ENCODE measurements at regions not wholly inside any gene's neighbourhood (a gene's known extent, or its start where the extent isn't known, plus 50 kb on each side); places are given as distances from the start of the nearest gene placed in this dataset.
"Not testable (repeated sequence)": the region's sequence is repeated elsewhere in the genome, so short reads cannot be mapped to it uniquely, and the experiment has no call there.

DNA sequence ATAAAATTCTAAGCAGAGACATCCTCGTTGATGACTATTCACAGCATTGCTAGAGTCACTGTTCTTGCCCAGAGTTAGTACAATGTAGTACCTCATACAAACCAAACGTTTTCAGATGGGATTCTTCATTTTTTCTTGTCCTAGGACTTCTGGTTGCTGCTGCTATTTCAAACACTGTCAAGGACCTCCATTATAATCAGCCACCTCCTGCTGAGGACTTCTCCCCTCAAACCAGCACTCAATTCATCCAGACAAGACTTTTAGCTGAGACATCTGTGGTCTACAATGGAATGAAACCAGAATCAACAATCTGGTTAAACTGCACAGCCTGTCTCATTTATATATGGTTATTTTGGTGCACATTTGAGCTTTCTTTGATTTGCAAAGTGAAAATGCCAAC is 1008.8 kb downstream of the STPG2 start:
- DNase-seq = no peak

DNA sequence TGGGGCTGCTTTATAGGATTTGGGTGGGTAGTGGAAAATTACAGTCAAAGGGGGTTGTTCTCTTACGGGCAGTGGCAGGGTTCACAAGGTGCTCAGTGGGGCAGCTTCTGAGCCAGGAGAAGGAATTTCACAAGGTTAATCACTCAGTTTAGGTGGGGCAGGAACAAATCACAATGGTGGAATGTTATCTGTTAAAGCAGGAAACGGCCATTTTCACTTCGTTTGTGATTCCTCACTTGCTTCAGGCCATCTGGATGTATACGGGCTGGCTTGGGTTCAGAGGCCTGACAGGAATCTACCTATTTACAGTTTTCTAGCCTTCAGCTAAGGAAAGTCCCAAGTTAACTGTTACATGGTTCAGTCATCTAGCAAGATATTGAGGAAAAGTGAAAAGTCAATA is 1003.5 kb downstream of the STPG2 start:
- DNase-seq = no peak

DNA sequence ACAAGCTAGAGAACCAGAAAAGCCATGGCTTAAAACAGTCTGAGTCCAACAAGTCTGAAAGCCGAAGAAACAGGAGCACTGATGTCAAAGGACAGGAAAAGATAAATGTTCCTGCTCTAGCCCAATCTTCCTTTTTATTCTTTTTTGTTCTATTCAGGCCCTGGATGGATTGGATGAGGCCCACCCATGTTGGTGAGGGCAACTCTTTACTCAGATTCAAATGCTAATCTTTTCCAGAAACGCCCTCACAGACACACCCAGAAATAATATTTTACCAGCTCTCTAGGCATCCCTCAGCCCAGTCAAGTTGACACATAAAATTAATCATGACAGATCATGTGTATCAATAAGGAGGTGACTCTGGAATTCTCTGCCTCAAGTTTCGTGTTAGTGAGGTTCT is 1002.7 kb downstream of the STPG2 start:
- DNase-seq = no peak

DNA sequence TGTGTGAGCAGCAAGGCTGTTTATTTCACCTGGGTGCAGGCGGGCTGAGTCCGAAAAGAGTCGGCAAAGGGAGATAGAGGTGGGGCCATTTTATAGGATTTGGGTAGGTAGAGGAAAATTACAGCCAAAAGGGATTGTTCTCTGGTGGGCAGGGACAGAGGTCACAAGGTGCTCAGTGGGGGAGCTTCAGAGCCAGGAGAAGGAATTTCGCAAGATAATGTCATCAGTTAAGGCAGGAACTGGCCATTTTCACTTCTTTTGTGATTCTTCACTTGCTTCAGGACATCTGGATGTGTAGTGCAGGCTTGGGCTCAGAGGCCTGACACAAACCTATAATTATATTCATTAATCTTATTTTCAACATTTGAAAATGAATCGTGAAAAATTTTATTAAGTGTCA is 1001.9 kb downstream of the STPG2 start:
- DNase-seq = not testable (repeated sequence)

DNA sequence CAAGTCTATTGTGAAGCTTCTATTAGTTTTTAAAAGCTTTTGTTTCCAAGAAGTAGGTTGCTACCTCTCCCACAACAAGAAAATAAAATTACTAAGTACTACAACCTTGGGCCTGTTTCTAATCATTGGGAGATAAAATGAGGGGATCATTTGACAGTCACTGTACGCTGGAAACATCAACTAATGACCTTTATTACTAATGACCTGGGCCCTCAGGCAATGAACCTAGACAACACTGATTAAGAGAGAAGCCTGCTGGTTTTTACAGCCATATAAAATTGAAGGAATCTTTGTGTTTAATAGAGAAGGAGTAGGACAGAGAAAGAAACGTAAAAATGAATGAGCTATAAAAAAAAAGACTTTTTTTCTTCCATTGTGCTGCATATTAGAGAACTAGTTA is 1000.9 kb downstream of the STPG2 start:
- DNase-seq = no peak

DNA sequence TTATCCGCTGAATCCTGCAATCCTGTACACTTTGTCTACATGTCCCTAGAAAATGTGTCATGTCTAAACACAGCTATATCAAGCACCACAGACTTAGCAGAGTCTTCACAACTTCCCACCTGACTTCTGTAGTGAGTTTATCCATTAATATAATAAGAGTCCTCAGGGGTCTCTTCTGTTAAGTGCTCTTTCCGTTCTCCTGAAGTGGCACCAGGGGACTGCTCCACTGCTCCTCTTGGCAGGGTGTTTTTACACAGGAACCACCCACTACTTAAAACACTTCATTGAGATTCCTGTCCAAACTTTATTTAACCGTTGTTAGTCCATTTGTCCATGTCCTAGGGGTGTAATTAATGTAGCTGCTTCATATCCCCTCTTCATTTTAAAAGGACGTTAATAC is 1000.4 kb downstream of the STPG2 start:
- DNase-seq = no peak

DNA sequence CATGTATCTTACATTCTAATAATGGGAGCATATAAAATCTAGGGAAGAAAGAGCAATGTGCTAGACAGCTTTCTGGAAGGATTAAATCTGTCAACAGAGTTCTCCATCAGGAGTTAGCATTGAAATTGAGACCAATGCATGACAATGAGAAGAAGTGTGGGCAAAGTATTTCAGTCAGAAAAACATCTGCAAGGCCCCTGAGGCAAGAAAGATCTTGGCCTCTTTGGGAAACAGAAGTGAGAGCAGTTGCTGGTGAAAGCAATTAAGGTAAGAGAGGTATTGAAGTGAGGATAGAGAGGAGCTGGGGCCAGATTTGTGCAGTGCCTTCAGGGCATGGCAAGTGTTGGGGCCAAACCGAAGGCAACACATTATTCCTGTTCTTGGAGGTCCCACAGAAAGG is 999.1 kb downstream of the STPG2 start:
- no peak for DNase-seq

DNA sequence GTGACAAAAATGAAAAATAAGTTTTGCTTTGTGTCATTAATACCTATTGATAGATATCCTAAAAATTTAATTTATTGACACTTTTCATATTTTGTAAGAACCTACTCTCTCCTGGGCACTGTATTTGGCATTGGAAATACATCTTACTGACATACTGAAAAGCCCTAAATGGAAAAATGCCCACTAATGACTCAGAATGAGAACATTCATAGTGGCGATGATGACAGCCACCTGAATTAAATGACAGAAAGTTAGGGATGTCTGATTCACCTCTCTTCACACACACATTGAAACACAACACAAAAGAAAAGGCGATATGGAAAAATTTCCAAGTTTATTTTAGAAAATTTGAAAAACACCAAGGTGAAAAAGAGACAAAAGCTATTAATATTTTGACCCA is 992.3 kb downstream of the STPG2 start:
- no peak for DNase-seq

DNA sequence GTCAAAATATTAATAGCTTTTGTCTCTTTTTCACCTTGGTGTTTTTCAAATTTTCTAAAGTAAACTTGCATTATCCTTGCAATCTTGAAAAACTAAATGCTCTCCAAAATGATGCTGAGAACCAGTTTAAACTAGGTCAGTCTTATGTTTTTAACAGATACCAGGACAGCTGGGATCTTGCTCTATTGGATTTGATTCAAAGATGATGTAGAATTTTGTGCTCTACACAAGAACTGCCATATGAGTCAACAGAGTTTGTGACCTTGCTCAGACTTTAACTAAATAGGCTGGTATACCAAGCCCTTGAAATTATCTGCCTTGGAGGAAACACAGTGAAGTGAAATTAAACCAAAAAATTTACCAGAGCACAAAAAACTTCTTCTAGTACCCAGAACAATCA is 991.1 kb downstream of the STPG2 start:
- no peak for DNase-seq

DNA sequence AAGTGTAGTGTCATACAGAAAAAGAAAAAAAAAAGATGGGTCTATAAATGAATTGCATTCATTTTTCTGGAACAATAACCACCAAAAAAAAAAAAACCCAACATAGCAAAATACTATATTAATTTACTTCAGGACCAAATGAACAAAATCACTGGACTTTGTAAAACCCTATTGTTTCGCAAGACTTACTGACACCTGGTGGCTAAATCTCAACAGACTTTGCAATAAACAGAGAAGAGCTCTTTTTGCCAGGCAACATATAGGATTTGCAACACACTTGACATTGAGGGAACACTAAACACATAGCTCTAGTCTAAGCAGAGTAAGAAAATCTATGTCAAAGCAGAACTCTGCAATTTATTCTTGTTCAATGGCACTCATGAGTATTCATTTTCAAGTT is 990.2 kb downstream of the STPG2 start:
- no peak for DNase-seq

DNA sequence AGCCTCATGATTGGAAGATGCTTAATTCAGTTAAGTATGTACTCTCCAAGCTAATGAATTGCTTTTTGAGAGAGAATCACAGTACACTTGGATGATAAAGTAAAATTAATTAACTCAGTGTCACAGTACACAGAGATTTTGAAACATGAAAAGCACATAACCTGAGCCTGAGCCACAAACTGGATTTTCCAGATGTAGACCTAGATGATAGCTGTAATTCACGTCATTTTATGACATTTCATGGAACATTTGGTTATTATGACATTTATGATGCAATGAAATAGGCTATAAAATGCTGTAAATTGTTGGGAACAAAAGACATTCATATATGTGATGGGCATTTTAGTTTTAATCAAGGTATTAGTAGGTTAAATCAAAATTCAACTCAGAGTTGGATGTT is 983.7 kb downstream of the STPG2 start:
- DNase-seq = no peak

DNA sequence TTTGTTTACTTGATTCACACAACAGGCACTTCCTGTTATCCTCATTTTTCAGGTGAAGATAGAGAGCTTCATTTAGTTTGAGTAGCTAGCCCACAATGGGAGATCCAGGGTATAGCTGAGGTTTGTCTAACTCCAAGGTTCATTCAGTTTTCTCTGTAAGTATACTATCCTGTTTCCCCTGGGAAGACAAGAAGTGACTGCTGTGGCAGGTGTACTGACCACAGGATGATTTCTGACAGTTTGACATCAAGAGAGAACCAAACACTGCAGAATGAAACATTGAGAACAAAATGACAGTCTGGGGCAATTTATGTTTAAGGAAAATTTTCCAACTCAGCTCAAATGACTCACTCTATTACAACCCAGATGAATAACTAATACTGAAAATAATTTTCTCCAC is 958.0 kb downstream of the STPG2 start:
- no peak for DNase-seq

DNA sequence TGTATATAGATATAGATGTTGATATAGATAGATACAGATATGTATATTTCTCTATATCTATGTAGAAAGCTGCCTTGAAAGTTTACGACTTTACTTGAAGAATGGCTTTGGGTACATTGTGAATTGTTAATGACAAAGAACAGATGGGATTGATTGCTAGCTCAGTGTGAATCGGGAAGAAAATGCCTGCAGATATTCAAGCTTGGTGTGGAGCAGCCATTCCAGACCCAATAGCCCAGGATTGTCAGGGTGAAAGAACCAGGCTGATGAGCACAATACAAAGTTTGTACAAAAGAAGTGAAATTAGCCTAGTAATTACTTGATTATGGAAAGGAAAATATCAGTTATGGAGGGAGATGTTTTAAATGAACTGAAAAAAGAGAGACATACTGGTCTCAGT is 946.2 kb downstream of the STPG2 start:
- DNase-seq = no peak

DNA sequence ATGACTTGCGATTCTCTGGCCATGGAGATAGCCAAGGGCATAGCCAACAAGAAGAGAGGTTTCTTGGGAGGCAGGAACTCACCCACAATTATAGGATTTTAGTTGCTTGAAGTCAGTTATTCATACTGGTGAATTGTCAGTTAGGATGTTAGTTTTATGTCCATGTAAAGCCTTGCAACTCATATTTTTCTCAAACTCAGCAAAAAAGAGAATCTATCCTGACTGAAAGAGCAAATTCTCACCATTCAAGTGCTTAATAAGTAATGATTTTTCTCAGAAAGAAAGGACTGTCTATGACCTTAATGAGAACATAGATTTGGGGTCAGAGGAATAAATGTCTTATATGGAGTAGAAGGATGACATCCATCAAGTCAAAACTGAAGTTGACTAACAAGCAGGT is 934.5 kb downstream of the STPG2 start:
- DNase-seq = no peak

DNA sequence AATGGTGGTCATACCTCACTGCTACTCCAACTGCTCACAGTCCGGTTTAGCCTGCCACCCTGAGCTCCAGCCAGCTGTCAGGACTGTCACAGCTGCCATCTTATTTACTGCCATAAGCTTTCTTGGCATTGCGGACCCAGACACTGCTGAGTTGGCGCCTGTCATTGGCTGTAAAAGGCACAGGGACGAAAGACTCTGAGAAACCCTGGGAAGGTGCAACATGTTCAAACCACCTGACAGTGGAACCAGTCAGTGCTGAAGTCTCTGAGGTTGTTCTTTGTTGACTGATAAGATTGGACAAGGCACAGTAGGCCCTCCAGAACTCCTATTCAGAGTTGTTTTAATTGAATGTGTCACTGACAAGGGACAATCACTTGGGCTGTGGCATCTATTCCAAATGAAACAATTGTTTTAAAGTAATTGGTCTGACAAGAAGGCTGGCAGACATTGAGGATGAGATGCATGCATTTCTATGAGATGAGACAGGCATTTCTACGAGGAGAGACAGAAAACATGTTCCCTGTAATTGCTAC is 927.8 kb downstream of the STPG2 start:
- no peak for DNase-seq

DNA sequence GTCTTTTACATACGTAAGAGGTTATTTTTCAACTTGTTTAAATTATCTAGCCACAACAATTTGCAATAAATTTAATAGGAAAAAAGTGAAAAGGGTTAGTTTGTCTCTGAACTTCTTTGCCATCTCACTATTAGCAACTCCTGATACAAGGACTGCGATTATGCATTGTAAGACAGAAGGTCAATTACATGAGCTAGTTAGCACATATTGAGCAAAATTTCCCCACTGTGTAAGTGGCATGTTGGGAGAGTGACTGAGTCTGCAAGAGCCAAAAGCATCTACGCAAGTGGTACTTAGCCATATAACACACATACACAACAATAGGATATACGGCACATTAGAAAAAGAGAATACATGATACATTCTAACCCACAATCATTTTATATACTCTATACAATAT is 927.2 kb downstream of the STPG2 start:
- DNase-seq = no peak

DNA sequence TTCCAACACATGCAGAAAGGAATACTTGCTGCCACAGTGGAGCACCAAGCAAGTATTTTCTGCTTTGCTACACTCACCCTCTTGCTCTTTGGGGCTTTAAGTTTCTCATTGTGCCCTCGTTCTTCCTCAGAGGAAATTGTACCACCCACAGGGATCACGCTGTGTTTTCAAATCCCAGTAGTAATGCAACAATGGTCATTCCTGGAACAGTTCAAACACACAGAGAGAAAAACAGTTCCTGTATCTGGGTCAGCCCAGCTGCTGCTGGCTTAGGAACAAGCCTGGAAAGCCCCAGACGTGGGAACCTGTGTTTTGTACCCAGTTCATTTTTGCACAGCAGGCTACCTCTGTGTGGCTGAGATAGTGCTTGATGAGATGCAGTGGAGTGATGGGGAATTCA is 907.8 kb downstream of the STPG2 start:
- DNase-seq = no peak

DNA sequence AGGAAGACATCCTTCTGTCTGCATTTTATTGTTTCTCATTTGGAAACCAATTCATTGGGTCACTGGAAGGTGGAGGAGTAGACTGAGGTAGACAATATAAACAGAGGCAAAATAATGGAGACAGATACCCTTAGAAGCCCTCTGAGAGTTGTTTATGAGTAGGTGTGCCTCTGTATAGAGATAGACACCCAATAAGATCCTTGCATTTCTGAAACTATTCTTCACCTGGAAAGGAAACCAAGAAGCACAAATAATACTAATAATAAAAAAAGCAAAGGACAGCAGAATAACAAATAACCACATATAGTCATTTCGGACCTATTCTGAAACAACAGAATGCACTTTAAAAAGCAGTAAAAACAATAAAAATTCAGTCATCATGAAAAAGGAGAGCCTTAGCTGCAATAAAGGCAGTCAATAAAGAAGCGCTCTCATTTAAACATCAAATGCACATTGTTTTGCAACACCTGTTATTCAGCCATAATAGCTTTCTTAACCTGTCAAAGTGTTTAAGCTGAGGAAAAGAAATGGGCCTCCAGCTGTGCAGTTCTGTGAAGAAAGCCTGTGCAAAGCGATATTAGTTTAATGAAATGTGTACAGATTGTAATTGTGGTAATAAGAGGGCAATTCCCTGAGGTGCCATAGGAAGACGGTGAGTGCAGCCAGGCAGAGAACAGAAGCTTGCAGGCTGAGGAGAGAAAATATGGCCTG is 904.2 kb downstream of the STPG2 start:
- DNase-seq = no peak

DNA sequence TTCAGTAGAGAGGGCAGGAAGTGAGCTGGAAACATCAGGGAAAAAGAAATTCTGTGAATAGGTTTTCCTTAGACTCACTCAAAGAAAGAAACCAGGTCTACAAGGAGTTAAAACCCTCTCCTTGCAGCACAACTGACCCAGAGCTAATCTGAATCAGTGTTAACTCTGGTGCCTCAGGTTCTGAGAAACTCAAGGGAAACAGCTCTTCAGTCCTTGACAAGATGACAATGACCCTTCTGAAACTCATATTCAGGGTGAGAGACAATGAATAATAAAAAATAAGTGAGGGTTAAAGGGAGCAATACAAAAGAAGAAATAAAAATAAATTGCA is 903.6 kb downstream of the STPG2 start:
- DNase-seq = no peak

DNA sequence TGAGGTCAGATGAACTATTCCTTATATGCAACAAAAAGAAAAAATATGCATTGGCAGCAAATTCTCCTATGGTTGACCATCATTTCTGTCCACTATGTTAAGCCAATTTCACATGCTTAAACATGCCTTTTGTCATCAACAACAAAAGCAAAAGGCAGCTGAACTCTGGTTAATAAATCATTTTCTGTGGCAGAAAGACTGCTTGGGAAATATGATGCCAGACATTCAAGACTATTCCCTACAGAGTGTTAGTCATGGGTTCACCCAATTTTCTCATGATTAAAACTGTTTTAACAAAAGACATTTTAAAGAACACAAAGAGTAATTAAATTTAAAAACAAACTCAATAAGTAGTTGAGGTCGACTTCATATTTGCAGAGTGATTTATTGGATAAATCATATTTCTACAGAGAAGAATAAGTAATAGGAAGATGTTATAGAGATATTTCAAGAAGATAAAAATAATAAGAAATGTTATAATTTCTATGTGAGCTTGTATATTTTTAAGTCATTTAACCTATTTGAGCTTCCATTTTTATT is 890.6 kb downstream of the STPG2 start:
- no peak for DNase-seq

DNA sequence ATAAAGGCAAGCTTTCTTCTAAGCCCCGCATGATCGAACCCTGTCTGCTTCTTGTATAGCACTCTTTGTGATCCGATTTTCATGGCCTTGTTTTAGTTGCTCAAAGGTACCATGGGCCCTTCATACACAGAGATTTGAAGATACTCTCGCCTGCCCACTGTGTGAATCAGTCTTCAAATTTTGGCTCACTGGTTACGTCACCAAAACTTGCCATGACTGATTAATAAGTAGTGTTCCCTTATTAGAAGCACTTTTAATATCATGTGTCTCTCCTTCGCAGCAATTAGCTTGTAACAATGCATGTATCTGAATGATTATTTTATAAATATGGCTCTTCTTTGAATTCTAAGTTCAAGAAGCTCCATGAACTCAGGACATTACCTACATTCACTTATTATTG is 880.5 kb downstream of the STPG2 start:
- no peak for DNase-seq

DNA sequence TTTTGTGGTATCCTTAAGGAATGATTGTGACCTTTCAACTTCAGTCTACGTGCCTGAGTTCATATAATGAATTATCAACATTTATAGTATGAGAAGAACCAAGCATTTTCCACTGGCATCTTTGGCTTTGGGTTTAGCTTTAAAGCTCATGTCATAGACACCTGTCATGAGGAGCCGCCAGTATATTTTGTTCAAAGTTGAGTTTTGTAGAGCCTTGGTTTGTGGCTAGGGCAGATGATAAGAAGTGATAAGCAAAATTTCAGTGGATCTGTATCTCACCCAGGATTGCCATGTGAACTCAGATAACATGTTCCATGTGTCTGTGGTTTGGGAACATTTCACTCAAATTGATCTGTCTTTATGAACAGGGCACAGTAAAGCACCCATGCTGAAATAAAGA is 873.2 kb downstream of the STPG2 start:
- DNase-seq = no peak

DNA sequence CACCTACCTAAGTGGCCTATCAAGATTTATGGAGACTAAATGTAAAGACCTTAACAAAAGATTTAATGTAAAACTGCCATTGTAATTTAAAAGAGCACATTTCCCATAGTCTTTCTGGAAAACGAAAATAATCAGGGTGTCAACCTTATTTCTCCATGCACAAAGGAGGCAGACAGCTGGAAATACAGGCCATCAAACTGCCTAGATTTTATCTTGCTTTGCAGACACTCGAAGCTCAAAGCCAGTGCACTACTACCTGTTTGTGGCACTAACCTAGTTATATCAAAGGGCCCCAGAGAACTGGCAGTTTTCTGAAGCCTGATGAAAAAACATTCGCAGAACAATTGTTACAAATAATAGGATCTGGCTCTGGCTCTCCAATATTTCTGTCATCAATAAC is 863.9 kb downstream of the STPG2 start:
- DNase-seq = no peak

DNA sequence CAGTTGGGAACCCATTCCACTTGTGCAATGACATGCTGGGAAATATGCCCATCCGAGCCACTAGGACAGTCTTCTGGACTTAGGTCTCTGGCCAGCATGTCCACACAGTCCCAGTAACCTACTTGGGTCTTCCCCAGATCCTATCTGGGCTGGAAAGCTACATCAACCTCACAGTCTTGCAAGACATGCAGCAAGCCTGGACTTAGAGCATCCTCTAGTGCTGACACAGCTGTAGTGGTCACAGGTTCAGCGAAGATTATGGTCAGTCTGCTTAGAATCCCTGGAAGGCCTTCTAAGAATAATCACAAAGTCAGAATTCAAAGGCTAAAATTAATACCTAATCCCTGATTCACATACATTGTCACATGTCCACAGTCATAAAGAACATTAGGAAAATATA is 842.7 kb downstream of the STPG2 start:
- no peak for DNase-seq

DNA sequence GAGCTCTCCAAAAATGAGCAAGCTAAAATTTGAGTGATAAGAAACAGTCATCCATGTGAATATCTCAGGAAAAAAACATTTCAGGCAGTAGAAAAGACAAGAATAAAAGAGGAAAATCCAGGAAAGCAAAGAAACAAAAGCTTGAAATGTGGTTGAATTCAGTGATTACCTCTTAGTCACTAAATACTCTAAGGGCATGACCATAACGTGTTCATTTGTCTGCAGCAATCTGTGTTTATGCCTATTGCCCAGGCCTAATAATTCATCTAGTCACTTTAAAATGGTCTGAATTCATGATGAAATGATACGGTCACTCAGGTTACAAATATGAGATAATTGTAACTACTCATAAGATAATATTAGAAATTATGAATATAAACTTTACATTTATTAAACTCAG is 837.9 kb downstream of the STPG2 start:
- no peak for DNase-seq
